NOMO-1 treated with DMSO at 0.1 percent for 48 hours (cell line): ENCODE measurements at regions not wholly inside any gene's neighbourhood (a gene's known extent, or its start where the extent isn't known, plus 50 kb on each side); places are given as distances from the start of the nearest gene placed in this dataset.
A peak's percentile ranks its signal among the peaks of the same experiment; 100 is the strongest.

Source experiments
- DNase-seq: peaks from one replicate; lab custom pipeline; 2025; ENCODE audit not compliant: unreplicated experiment; lab: John Stamatoyannopoulos, UW

DNA sequence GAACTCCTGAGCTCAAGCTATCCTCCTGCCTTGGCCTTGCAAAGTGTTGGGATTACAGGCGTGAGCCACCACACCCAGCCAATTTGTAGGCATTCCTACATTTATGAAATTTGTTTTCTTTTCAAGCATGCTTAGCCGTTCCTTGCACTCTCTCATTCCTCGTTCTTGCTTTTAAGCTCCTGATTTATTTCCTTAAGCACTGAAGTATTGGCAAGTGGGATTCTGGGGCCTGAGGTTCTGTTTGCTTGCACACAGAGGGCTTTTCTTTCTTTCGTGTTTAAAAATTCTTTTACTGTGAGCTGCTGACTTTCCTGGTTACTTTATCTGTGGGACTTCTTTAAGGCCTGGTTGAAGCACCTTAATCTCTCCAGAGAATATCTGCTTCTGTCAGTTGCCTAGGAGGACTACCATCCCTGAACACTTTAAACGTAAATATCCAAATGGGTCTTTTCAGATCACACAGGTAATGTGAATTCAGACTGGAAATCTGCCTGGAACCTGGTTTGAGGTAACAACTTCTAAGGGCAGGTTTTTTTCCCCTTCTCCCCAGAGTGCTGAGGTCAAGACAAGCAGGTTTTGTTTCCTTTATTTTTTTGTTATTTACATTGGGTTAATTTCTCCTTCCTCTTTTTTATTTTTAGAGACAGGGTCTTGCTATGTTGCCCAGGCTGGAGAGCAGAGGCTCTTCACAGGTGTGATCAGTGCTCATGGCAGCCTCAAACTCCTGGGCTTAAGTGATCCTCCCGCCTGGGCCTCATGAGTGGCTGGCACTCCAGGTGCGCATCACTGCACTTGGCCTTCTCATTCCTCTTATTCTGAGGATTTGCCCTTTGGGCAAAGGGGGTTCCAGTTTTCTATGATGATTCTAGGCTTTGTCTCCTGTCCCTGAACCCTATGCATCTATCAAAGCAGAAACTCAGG is 102.9 kb downstream of the PFKFB3 start:
- DNase-seq, result peak; percentile 34

DNA sequence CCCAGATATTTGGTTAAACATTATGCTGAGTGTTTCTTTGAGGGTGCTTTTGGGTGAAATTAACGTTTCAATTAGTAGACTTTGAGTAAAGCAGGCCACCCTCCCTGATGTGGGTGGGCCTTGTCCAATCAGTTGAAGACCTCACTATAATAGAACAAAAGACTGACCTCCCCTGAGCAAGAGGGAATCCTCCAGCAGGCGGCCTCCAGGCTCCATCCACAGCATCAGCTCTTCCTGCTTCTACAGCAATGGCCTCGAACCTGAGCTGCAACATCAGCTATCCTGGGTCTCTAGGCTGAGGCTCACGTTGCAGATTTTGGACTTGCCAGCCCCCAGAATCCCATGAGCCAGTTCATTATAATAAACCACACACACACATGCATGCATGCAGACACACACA is 104.2 kb downstream of the PFKFB3 start:
- DNase-seq, result no peak

DNA sequence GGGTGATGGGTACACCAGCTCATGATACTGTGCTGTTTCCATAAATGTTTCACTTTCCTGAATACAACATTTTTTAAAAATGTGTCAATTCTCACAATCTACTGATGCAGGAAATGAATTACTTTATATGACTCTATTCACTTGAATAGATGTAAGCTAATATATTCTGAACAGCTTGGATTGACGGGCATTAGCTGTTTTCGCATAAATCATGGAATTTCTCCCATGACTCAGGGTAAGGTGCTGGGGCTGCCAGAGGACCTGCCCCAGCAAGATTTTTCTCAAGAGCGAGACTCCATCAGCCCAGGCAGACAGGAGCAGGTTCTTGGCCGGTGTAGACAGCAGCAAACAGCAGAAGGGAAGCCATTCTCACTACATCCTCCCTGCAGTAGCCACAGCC is 107.1 kb downstream of the PFKFB3 start:
- no peak for DNase-seq

DNA sequence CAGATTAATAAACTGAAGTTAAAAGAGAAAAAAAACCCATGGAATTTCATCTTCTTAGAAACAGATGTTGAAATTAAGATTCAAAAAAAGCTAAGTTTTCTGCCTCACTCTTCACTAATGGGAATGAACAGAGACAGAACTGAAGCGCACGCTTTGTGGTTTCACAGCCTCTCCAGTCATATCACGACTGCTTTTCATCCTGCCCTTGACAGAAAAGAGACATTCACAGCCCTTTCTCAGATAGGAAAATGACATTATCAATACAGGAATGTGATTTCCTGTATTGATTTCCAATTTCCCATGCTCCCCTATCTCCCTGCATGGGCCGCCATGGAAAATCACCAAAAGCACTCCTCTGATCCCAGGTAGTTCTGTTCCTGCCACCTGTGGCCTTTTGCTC is 108.2 kb downstream of the PFKFB3 start:
- DNase-seq, result no peak

DNA sequence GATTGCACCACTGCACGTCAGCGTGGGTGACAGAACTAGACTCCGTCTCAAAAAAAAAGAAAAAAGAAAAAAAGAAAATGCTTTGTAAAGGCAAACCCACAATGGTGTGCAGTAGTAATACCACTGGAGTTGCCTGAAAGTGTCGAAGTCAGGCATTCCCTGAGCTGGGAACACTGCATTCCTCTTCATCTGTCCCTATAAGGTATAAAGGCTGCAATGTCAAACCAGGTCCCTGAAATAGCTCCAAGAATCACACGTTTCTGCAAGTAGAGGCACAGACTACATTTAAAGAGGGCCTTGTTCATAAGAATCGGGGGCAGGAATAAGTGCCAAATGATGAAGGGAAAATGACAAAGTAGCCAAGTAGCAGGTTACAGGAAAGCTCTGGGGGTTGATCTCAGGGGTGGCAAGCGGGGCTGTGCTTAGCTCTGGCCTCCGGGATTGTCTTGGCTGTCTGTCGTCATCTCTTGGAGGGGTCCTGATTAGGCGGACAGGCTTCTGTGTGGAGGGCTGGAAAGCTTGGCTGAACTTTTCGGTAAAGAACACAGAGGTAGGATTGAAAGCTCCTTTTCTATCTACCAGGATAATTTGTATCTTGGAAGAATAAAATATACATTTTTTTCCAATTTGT is 109.1 kb downstream of the PFKFB3 start:
- no peak for DNase-seq

DNA sequence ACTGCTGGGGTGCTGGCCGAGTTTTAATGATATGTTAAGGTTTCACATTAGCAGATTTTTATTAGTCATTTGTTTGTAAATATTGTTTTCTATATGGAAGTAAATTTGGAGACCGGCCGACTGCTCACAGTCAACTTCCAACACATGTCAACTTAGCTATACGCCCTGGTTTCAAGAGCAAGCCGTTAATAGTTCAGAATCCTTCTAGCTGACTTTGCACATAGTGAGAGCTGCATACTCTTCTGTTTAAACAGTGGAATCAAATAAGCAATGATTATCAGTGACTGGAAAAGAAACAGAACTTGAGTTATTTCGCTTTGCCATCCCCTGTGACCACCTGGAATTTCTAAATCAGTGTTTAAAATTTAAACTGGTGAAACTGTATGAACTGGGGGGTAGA is 109.9 kb downstream of the PFKFB3 start:
- no peak for DNase-seq

DNA sequence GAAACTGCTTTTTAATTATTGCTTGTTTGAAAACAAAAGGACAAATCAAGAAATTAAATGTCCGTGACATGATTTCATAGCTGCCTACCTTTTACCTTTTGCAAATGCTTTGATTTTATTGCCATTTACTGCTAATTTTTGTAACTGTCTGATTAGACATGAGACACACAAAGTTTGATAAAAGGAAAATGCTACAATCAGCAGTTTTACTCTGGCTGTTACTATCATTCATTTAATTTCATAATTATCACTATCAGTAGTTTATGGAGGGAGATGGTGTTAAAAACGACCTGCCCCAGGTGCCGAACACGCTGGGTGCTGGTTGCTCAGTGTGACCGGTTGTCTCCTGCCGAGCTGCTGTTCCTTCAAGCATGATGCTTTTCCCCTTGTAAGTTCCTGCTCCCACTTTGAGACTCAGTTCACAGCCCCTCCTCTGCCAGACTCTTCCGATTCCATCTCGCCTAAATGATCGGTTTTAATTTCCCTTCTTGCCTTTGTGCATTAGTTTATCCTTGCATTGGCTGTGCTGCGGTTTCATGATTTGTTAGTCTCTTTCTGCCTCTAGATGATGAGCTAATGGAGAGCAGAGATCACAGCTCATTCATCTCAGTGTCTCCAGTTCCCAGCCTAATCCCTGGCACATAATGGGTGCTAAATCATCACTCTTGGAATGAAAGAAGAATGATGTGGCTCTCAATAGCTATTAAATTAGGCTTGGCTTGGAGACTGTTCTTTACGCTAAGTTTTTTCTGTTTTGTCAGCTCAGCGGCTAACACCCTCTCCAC is 110.6 kb downstream of the PFKFB3 start:
- no peak for DNase-seq

DNA sequence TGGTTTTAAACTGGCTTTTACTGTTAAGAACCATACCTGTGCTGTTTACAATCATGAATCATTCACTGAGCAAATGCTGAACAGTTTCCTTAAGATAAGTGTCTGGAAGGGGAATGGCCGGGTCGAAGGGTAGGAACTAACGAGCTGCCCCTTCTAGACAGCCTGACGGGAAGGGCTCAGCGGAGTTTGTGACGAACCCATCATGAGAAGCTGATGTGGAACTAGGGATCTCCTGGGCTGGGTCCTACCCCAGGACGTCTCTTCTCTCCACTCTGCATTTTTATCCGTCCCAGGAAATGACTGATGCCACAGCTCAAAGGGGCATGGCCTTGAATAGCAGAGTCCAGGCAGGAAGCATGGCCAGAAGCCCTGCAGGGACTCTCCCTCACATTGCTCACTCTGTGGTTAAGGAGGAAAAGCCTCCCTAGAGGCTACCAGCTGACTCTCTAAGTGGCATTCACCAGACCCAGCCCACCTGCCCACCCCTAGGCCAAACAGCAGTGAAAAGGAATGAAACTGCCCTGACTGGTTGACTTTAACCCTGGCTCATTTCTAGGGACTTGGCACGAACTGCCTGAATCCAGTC is 112.0 kb downstream of the PFKFB3 start:
- DNase-seq, result no peak

DNA sequence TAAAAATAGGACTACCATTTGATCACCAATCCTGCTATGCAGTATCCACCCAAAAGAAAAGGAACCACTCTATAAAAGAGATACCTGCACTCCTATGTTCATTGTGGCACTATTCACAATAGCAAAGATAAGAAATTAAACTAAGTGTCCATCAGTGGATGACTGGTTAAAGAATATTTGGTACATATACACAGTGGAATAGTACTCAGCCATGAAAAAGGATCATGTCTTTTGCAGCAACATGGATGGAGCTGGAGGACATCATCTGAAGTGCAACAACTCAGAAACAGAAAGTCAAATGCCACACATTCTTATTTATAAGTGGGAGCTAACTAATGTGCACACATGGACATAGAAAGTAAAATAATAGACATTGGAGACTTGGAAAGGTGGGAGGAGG is 116.4 kb downstream of the PFKFB3 start:
- DNase-seq, result no peak

DNA sequence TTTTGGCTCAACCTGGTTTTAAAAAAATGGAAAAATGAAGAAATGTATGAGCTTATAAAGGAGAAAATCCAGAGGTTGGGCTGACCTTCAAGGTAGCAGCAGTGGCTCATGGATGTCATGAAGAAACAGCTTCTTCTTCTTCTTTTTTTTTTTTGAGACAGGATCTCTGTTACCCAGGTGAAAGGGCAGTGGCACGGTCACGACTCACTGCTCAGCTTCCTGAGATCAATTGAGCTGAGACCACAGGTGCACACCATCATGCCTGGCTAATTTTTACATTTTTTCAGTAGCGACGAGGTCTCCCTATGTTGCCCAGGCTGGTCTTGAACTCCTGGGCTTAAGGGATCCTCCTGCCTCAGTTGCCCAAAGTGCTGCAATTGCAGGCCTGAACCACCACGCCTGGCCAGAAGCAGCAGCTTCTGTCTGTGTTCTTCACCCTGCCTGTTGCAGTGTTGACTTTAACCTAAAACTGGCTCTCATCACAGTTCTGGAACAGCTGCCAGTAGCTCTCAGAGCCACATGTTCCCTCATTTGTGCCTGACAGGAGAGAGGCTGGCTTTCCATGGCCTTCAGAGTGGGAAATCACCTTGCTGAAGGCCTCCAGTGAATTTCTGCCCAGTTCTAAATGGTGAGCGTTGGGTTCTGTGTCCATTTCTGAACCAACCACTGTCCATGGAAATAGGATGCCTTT is 117.7 kb downstream of the PFKFB3 start:
- DNase-seq, result no peak

DNA sequence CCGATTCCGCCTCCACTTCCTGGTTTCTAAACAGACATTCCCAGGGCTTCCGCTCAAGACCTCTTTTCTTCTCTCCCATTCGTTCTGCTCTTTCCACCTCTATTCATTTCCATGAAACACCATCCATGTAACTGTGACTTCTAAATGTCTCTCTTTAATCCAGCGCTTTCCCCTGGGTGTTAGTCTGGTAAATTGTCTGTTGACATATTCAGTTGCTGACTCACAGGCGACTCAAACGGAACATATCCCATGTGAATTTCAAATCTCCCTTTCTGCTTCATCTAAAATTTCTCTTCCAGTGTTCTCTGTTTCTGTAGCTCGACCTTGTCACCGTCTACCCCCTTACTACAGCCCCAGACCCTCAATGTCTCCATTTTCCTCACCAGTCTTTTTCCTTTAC is 119.1 kb downstream of the PFKFB3 start:
- no peak for DNase-seq

DNA sequence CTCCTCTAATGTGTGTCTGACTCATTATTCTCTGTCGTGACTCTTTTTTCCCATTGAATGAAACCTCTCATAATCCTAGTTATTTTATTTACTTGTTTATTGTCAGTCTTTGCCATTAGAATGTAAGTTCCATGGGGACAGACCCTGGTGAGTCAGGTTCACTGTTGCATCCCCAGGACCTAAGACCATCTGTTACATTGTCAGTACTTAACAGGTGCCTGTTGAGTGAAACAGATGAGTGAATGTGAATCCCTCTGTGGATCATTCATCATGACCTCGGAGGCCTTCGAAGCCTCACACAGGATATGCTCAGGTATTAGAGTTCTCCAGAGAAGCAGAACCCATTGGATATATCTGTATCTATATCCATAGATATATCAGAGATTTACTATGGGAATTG is 120.1 kb downstream of the PFKFB3 start:
- no peak for DNase-seq

DNA sequence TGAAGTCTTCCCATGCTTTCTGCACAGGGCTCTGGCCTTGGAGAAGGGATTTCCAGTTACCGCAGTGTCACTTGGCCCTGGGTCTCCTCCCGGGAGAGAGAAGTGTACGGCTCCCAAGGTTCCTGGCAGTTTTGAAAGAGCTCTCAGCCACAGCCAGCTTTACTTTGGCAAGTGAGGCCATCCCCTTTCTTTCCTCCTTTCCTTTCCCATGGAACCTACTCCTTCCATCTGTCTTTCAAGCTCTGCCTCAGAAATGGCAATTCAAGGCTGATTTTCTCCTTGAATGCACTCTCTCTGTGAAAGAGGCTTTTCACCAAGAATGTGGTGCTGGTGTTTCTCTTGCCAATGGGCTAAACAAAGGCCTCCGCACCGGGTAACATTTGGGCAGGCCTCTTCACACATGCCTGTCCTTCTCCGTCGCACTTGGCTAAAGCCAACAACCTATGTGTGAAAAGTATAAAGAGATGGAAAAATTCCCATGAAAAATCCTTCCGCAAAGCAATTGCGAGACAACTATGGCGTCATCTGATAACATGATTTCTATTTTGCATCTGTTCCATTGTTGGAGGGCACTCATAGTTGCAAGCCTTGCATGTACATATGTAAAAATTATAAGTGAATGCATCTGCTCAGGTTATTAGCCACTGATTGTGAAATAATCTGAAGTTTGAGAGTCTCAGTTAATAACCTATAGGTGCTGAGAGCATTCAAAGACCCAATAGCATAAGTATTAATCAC is 125.4 kb downstream of the PFKFB3 start:
- DNase-seq, result no peak

DNA sequence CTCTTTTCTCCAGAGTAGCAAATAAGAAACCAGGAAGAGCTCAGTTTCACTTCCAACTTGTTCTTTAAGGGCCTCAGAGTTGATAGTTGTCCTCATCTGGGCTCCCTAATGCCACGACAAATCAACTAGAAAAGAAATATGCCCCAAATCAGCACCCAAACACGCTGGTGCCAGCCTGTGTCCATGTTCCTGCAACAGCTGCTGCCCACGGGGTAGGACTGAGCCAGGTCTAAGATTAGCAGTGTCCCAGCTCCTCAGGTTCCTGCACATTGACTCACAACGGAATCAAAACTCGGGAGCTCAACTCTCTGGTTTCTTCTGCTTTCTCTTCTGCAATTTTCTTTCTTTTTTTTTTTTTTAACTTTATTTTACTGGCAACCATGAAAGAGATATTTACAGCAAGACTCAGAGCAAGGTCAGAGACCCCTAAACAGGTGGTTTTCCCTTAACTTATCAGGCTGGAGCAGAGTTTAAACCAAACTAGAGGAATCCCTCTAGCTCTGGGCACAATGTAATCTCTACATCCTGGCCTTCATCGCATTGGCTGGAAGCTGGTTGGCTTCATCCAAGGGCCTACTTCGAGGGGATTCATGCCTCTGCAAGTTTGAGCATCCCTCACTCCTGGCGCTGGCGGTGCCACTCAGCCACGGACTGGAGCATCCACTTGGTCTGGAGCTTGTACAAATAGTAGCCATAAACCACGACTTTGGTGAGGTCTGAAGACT is 126.1 kb downstream of the PFKFB3 start:
- DNase-seq, result peak; percentile 89

DNA sequence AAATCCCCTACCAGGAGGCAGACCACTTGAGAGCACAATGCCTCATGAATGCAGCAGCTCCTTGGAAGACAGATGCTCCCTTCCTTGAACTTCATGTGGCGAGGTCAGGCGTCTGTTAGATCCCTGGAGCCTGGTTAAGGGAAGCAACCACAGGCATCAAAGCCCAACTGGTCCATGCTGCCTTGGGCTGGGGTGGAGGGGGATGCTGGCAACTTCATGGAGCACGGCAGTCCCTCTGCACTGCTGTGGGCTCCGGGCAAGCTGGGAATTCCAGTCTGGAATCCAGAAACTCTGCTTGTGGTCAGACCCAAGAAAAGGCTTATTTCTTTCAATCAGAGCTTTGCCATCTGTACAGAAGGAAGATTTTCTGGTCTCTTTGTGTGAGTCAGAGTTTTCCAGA is 130.4 kb downstream of the PFKFB3 start:
- no peak for DNase-seq

DNA sequence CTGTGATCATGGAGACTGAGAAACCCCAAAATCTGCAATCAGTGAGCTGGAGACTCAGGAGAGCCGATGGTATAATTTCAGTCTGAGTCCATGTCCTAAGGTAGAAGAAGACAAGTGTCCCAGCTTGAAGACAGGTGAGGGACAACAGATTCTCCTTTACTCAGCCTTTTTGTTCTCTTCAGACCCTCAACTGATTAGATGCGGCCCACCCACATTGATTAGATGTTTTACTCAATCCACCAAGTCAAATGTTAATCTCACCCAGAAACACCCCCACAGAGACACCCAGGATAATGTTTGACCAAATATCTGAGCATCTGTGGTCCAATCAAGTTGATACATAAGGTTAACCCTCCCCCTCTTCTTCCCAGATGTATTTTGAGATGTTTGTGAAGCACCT is 131.2 kb downstream of the PFKFB3 start:
- DNase-seq, result no peak

DNA sequence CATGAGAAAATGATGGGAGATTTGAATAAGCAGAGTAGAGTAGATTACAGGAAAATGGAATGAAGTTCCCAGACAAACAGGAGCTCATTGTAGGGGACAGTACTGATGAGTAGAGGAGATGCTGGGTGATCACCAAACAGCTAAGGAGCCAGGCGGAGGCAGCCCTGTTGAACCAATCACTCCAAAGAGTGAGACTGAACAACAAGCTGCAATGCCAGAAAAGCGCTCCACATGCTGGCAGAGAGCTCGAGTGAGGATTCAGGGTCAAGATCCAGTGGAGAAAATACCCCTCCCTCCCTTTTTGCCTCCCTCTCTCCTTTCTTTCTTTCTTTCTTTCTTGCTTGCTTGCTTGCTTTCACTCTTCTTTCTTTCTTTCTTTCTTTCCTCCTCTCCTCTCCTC is 133.3 kb downstream of the PFKFB3 start:
- DNase-seq, result no peak

DNA sequence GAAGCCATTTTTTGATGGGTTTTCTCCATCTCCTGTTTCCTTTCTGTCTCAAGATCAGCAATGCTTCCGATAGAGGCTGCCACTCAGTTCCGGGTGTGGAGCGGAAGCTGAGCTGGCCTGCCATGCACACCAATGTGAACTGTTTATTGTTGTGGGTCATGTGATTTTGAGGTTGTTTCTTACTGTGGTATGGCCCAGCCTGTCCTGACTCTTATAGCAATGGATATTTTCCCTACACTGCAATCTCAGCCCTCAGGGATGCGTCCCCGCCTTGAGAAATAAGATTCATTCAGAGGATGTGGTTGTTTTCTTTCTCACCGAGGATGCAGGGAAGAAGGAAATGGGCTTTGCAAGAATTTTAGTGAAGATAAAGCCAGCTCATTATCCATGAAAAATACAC is 134.7 kb downstream of the PFKFB3 start:
- no peak for DNase-seq

DNA sequence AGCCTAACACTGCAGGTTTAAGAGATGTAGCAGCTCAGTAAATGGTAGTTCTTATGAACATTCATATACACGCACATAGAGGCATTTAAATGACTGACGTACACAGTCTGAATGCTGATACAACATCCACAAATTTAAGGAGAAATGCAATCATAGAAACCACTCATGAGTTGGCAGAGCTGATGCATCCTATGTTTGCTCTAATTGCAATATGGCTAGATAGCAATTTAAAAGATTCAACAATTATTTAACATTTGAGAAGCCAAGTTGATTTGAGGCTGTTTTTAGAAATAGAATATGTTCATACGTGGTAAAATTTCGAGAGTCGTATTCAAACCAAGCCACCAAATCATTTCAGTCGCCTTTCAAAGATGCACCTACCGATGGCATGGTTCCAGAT is 135.6 kb downstream of the PFKFB3 start:
- DNase-seq, result no peak

DNA sequence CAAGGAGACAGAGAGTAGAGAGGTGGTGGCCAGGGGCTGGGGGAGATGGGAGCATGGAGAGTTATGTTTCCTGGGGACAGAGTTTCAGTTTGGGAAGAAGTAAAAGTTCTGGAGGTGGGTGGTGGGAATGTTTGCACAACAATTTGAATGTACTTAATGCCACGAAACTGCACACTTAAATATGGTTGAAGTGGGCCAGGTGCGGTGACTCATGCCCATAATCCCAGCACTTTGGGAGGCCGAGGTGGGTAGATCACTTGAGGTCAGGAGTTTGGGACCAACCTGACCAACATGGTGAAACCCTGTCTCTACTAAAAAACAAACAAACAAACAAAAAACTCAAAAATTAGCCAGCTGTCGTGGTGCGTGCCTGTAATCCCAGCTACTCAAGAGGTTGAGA is 137.2 kb downstream of the PFKFB3 start:
- DNase-seq, result no peak
